AG04449 (cell line): ENCODE measurements at regions not wholly inside any gene's neighbourhood (a gene's known extent, or its start where the extent isn't known, plus 50 kb on each side); places are given as distances from the start of the nearest gene placed in this dataset.

Experiments
- CTCF ChIA-PET: fragments of 350-600 bp; formaldehyde crosslinking; extraction: SDS; loops from one replicate; lab custom pipeline; 2021; ENCODE audit warnings: antibody characterized with exemption; lab: Yijun Ruan, JAX
- POLR2A ChIA-PET: fragments of 400-600, 350-600 bp; formaldehyde crosslinking; extraction: SDS; loops from one replicate; lab custom pipeline; 2020; ENCODE audit warnings: antibody characterized with exemption, inconsistent platforms; lab: Yijun Ruan, JAX
- DNase-seq: peaks from one replicate; pipeline ENCODE4 v3.0.0-alpha.2; 2010; ENCODE audit warnings: low read depth, low spot score
- H3K4me3 ChIP-seq: 2 replicates; pipeline ENCODE4 v1.5.1; 2011; ENCODE audit warnings: low read depth, mild to moderate bottlenecking, control low read depth, low read length
- TF ChIP-seq, protein P1 (sequence below): IDR thresholded peaks from one replicate; pipeline ENCODE4 v1.5.1; 2011; ENCODE audit warnings: mild to moderate bottlenecking, moderate library complexity, low read length, control low read depth, inconsistent platforms; ENCODE audit not compliant: insufficient read depth; ENCODE audit errors: missing control alignments

GRCh38 chr6:45741437-45742171 lies 274.1 kb downstream of the CLIC5 start:
- DNase-seq = no peak
- no peak overlapping the region for H3K4me3 ChIP-seq
- POLR2A ChIA-PET = interaction anchor here (0.6 to 0.7 kb wide), 2 partner anchors 297 to 1113 kb away, joined by 3 read pairs; no protein-coding TSS in a partner anchor
- CTCF ChIA-PET = interaction anchor here (0.6 to 1.5 kb wide), 5 partner anchors 14 to 1266 kb away, joined by 3 to 6 read pairs (median 4); no protein-coding TSS in a partner anchor
- TF ChIP-seq, protein P1, sequence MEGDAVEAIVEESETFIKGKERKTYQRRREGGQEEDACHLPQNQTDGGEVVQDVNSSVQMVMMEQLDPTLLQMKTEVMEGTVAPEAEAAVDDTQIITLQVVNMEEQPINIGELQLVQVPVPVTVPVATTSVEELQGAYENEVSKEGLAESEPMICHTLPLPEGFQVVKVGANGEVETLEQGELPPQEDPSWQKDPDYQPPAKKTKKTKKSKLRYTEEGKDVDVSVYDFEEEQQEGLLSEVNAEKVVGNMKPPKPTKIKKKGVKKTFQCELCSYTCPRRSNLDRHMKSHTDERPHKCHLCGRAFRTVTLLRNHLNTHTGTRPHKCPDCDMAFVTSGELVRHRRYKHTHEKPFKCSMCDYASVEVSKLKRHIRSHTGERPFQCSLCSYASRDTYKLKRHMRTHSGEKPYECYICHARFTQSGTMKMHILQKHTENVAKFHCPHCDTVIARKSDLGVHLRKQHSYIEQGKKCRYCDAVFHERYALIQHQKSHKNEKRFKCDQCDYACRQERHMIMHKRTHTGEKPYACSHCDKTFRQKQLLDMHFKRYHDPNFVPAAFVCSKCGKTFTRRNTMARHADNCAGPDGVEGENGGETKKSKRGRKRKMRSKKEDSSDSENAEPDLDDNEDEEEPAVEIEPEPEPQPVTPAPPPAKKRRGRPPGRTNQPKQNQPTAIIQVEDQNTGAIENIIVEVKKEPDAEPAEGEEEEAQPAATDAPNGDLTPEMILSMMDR = no peak

GRCh38 chr6:45739058-45739457 lies 276.6 kb downstream of the CLIC5 start:
- no peak overlapping the region for H3K4me3 ChIP-seq
- ChIA-PET POLR2A (no interaction called here), CTCF (no interaction called here)
- TF ChIP-seq, protein P1 = no peak
- DNase-seq = no peak

DNA sequence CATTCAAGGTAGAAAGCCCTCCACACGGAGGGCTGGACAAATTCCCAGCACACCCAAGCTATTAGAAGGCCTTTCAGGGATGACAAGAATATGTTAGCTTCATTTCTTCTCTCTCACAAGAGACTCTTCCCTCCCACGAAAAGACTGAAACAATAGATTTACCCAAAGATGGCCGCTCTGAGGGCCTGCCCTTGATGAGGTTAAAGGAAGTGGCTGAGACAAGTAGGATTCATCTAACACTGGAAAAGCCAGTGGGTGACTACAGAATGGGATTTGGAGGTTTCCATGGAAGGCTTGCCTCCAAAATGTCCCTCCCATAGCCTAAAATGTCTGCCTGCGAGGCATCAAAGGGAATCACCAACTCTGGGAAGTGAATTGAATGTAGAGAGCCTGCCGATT lies 277.6 kb downstream of the CLIC5 start:
- TF ChIP-seq, protein P1 = no peak
- no peak for DNase-seq
- ChIA-PET POLR2A (no interaction called here), CTCF (no interaction called here)
- no peak overlapping the region for H3K4me3 ChIP-seq

GRCh38 chr6:45737331-45738056 lies 278.2 kb downstream of the CLIC5 start:
- CTCF ChIA-PET = no interaction called here
- H3K4me3 ChIP-seq = no peak overlapping the region

GRCh38 chr6:45736134-45736533 lies 279.5 kb downstream of the CLIC5 start:
- CTCF ChIA-PET = no interaction called here

More at GRCh38 chr6:45737331-45738056, 278.2 kb downstream of the CLIC5 start:
- POLR2A ChIA-PET = no interaction called here
- TF ChIP-seq, protein P1 = no peak
- no peak for DNase-seq

More at GRCh38 chr6:45736134-45736533, 279.5 kb downstream of the CLIC5 start:
- POLR2A ChIA-PET = no interaction called here
- TF ChIP-seq, protein P1 = no peak
- H3K4me3 ChIP-seq = no peak overlapping the region
- no peak for DNase-seq
